ENCODE measurements at regions not wholly inside any gene's neighbourhood (a gene's known extent, or its start where the extent isn't known, plus 50 kb on each side); places are given as distances from the start of the nearest gene placed in this dataset.

DNA sequence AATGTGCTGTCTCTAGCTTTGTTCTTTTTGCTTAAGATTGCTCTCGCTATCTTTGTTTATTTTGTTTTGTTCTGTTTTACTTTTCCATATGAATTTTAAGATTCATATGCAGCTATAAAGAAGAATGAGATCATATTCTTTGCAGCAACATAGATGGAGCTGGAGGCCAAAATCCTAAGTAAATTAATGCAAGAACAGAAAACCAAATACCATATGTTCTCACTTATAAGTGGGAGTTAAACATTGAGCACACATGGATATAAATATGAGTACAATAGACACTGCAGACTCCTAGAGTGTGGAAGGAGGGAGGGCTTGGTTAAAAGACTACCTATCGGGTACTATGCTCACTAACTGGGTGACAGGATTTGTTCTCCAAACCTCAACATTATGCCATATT lies 237.8 kb downstream of the TRAM1L1 start:
- TF ChIP-seq, protein P1, sequence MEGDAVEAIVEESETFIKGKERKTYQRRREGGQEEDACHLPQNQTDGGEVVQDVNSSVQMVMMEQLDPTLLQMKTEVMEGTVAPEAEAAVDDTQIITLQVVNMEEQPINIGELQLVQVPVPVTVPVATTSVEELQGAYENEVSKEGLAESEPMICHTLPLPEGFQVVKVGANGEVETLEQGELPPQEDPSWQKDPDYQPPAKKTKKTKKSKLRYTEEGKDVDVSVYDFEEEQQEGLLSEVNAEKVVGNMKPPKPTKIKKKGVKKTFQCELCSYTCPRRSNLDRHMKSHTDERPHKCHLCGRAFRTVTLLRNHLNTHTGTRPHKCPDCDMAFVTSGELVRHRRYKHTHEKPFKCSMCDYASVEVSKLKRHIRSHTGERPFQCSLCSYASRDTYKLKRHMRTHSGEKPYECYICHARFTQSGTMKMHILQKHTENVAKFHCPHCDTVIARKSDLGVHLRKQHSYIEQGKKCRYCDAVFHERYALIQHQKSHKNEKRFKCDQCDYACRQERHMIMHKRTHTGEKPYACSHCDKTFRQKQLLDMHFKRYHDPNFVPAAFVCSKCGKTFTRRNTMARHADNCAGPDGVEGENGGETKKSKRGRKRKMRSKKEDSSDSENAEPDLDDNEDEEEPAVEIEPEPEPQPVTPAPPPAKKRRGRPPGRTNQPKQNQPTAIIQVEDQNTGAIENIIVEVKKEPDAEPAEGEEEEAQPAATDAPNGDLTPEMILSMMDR (tag by site-specific recombination; IDR thresholded peaks at IDR 0.05), result no peak
- TF ChIP-seq ZNF223 (tag by site-specific recombination; IDR thresholded peaks at IDR 0.05) (no peak), ZBTB8A (tag by site-specific recombination; IDR thresholded peaks at IDR 0.05) (no peak), ZNF274 (IDR thresholded peaks at IDR 0.05; ENCODE audit: low read length) (no peak), ZNF274 (tag by site-specific recombination; IDR thresholded peaks at IDR 0.05; ENCODE audit: borderline replicate concordance) (no peak), ZNF146 (tag by site-specific recombination; IDR thresholded peaks at IDR 0.05) (no peak)
- TF ChIP-seq, protein P2, sequence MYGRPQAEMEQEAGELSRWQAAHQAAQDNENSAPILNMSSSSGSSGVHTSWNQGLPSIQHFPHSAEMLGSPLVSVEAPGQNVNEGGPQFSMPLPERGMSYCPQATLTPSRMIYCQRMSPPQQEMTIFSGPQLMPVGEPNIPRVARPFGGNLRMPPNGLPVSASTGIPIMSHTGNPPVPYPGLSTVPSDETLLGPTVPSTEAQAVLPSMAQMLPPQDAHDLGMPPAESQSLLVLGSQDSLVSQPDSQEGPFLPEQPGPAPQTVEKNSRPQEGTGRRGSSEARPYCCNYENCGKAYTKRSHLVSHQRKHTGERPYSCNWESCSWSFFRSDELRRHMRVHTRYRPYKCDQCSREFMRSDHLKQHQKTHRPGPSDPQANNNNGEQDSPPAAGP (tag by site-specific recombination; IDR thresholded peaks at IDR 0.05), result no peak
- TF ChIP-seq, protein P3, sequence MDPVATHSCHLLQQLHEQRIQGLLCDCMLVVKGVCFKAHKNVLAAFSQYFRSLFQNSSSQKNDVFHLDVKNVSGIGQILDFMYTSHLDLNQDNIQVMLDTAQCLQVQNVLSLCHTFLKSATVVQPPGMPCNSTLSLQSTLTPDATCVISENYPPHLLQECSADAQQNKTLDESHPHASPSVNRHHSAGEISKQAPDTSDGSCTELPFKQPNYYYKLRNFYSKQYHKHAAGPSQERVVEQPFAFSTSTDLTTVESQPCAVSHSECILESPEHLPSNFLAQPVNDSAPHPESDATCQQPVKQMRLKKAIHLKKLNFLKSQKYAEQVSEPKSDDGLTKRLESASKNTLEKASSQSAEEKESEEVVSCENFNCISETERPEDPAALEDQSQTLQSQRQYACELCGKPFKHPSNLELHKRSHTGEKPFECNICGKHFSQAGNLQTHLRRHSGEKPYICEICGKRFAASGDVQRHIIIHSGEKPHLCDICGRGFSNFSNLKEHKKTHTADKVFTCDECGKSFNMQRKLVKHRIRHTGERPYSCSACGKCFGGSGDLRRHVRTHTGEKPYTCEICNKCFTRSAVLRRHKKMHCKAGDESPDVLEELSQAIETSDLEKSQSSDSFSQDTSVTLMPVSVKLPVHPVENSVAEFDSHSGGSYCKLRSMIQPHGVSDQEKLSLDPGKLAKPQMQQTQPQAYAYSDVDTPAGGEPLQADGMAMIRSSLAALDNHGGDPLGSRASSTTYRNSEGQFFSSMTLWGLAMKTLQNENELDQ (tag by site-specific recombination; IDR thresholded peaks at IDR 0.05; ENCODE audit: low read depth), result no peak
- TF ChIP-seq, protein P4, sequence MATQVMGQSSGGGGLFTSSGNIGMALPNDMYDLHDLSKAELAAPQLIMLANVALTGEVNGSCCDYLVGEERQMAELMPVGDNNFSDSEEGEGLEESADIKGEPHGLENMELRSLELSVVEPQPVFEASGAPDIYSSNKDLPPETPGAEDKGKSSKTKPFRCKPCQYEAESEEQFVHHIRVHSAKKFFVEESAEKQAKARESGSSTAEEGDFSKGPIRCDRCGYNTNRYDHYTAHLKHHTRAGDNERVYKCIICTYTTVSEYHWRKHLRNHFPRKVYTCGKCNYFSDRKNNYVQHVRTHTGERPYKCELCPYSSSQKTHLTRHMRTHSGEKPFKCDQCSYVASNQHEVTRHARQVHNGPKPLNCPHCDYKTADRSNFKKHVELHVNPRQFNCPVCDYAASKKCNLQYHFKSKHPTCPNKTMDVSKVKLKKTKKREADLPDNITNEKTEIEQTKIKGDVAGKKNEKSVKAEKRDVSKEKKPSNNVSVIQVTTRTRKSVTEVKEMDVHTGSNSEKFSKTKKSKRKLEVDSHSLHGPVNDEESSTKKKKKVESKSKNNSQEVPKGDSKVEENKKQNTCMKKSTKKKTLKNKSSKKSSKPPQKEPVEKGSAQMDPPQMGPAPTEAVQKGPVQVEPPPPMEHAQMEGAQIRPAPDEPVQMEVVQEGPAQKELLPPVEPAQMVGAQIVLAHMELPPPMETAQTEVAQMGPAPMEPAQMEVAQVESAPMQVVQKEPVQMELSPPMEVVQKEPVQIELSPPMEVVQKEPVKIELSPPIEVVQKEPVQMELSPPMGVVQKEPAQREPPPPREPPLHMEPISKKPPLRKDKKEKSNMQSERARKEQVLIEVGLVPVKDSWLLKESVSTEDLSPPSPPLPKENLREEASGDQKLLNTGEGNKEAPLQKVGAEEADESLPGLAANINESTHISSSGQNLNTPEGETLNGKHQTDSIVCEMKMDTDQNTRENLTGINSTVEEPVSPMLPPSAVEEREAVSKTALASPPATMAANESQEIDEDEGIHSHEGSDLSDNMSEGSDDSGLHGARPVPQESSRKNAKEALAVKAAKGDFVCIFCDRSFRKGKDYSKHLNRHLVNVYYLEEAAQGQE (tag by site-specific recombination; IDR thresholded peaks at IDR 0.05), result no peak
